Activated T-cell treated with anti-CD3 and anti-CD28 coated beads, Interleukin-2, amount 50 U/mL, for 4 hours (primary cell): ENCODE measurements at regions not wholly inside any gene's neighbourhood (a gene's known extent, or its start where the extent isn't known, plus 50 kb on each side); places are given as distances from the start of the nearest gene placed in this dataset.

Source experiments
- ATAC-seq, 2 donors: fragments of 200-7000 bp; cut with Tn5 transposase; one replicate each; pipeline ENCODE4 v1.10.0; 2021
- DNase-seq: peaks from one replicate; pipeline ENCODE4 v3.0.0-alpha.2; 2020
- H3K27me3 Mint-ChIP-seq: one replicate; pipeline ENCODE4 v1.8.0; 2021; ENCODE audit warnings: low read depth, mixed read lengths
- H3K36me3 Mint-ChIP-seq: one replicate; pipeline ENCODE4 v1.8.0; 2022; ENCODE audit warnings: mixed read lengths; ENCODE audit not compliant: insufficient read depth
- H3K4me1 Mint-ChIP-seq: one replicate; pipeline ENCODE4 v1.8.0; 2021; ENCODE audit warnings: low read depth, mixed read lengths
- H3K4me3 Mint-ChIP-seq: one replicate; pipeline ENCODE4 v1.8.0; 2021; ENCODE audit warnings: mild to moderate bottlenecking, moderate library complexity, mixed read lengths
- H3K9me3 Mint-ChIP-seq: one replicate; pipeline ENCODE4 v1.8.0; 2021; ENCODE audit warnings: mixed read lengths

GRCh38 chr6:65761890-65762289 lies 54.9 kb upstream of the EYS start:
- H3K36me3 Mint-ChIP-seq: no peaks in the 10 kb centered on the region
- no peak overlapping the region for H3K4me3 Mint-ChIP-seq
- no peak for DNase-seq
- H3K9me3 Mint-ChIP-seq: peaks cover 4% of the 10 kb centered on the region
- no peaks in the 10 kb centered on the region for H3K4me1 Mint-ChIP-seq
- H3K27me3 Mint-ChIP-seq: no peaks in the 10 kb centered on the region
- no peak for ATAC-seq

- no peak for DNase-seq
- H3K9me3 Mint-ChIP-seq: peaks cover 10% of the 10 kb centered on the region
Measured at GRCh38 chr6:65760285-65760684, 53.3 kb upstream of the EYS start.

More at GRCh38 chr6:65760285-65760684, 53.3 kb upstream of the EYS start:
- no peak overlapping the region for H3K4me3 Mint-ChIP-seq
- no peaks in the 10 kb centered on the region for H3K27me3 Mint-ChIP-seq
- H3K36me3 Mint-ChIP-seq: no peaks in the 10 kb centered on the region
- H3K4me1 Mint-ChIP-seq: no peaks in the 10 kb centered on the region
- ATAC-seq: no peak
